ENCODE measurements at regions not wholly inside any gene's neighbourhood (a gene's known extent, or its start where the extent isn't known, plus 50 kb on each side); places are given as distances from the start of the nearest gene placed in this dataset.

DNA sequence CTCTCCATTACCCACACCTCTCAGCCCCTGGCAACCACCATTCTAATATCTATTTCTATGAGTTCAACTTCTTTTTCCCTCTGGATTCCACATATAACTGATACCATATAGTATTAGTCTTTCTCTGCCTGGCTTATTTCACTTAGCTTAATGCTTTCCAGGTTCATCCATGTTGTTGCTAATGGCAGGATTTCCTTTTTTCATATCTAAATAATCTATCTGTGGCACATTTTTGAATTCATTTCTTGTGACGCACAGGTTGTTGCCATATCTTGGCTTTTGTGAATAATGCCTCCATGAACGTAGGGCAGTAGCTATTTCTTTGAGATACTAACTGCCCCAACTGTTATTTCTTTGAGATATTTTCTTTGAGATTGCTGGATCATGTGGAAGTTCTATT lies 235.6 kb downstream of the SPRY2 start:
- dilution Hi-C loops (cut with HindIII; ENCODE audit: low sequenced_read_pairs, unreplicated experiment) = no loop called here
- no CpG with 5 or more reads among the region's 2 CpGs for WGBS, 2 experiments (ENCODE audit: extremely low coverage in 2 of 2, insufficient read length in 1 of 2)

More for the DNA sequence above, 235.6 kb downstream of the SPRY2 start:
- H3K14ac ChIP-seq (replicated peaks; ENCODE audit: low read depth, low read length) = no peak overlapping the region
- H3K36me3 ChIP-seq (ENCODE audit: control insufficient read depth, insufficient read depth, low read length) = no peaks in the 10 kb centered on the region
- no peak overlapping the region for H2BK5ac ChIP-seq (ENCODE audit: low read depth, low read length, poor library complexity, severe bottlenecking)
- H4K91ac ChIP-seq (ENCODE audit: insufficient read depth, low read depth, low read length) = no peak overlapping the region
- no peak overlapping the region for H2AK5ac ChIP-seq (ENCODE audit: low read depth, low read length)
- no peaks in the 10 kb centered on the region for H3K4me1 ChIP-seq (ENCODE audit: control insufficient read depth, insufficient read depth, low read length)
- H3K27ac ChIP-seq (ENCODE audit: insufficient read depth, low read length) = no peak overlapping the region
- H3K23ac ChIP-seq (ENCODE audit: low read depth, low read length) = no peak overlapping the region
- no peaks in the 10 kb centered on the region for H3K27me3 ChIP-seq (ENCODE audit: control insufficient read depth, insufficient read depth, low read length)
- no peak overlapping the region for H2BK15ac ChIP-seq (ENCODE audit: low read depth, low read length)
- no peak overlapping the region for H3K56ac ChIP-seq (ENCODE audit: extremely low read depth, insufficient read depth, low read length)
- H4K5ac ChIP-seq (ENCODE audit: low read depth, low read length) = no peak overlapping the region
- no peaks in the 10 kb centered on the region for H3K9me3 ChIP-seq (ENCODE audit: control insufficient read depth, insufficient read depth, low read length)
- H3K79me1 ChIP-seq (ENCODE audit: low read depth in 1 of 2, low read length in 2 of 2) = no peaks in the 10 kb centered on the region
- no peak overlapping the region for H3K4me3 ChIP-seq (ENCODE audit: insufficient read depth, low read depth, low read length)
- TF ChIP-seq MAZ (IDR thresholded peaks at IDR 0.05; ENCODE audit: borderline replicate concordance, low read depth, low read length) = no peak
- TF ChIP-seq BHLHE40 (IDR thresholded peaks at IDR 0.05; ENCODE audit: low read depth, low read length) = no peak
- no peak for TF ChIP-seq MXI1 (IDR thresholded peaks at IDR 0.05; ENCODE audit: borderline replicate concordance, low read depth, low read length)
- TF ChIP-seq, protein P1, sequence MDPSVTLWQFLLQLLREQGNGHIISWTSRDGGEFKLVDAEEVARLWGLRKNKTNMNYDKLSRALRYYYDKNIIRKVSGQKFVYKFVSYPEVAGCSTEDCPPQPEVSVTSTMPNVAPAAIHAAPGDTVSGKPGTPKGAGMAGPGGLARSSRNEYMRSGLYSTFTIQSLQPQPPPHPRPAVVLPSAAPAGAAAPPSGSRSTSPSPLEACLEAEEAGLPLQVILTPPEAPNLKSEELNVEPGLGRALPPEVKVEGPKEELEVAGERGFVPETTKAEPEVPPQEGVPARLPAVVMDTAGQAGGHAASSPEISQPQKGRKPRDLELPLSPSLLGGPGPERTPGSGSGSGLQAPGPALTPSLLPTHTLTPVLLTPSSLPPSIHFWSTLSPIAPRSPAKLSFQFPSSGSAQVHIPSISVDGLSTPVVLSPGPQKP (IDR thresholded peaks at IDR 0.05; ENCODE audit: borderline replicate concordance, low read depth, low read length) = no peak
- no peak for TF ChIP-seq RCOR1 (IDR thresholded peaks at IDR 0.05; ENCODE audit: insufficient replicate concordance, low read length)
- no peak for TF ChIP-seq RAD21 (IDR thresholded peaks at IDR 0.05; ENCODE audit: low read length)
- TF ChIP-seq RFX5 (IDR thresholded peaks at IDR 0.05; ENCODE audit: low read depth, low read length) = no peak
- no peak for TF ChIP-seq CHD1 (IDR thresholded peaks at IDR 0.05; ENCODE audit: low read depth, low read length)
- TF ChIP-seq, protein P2, sequence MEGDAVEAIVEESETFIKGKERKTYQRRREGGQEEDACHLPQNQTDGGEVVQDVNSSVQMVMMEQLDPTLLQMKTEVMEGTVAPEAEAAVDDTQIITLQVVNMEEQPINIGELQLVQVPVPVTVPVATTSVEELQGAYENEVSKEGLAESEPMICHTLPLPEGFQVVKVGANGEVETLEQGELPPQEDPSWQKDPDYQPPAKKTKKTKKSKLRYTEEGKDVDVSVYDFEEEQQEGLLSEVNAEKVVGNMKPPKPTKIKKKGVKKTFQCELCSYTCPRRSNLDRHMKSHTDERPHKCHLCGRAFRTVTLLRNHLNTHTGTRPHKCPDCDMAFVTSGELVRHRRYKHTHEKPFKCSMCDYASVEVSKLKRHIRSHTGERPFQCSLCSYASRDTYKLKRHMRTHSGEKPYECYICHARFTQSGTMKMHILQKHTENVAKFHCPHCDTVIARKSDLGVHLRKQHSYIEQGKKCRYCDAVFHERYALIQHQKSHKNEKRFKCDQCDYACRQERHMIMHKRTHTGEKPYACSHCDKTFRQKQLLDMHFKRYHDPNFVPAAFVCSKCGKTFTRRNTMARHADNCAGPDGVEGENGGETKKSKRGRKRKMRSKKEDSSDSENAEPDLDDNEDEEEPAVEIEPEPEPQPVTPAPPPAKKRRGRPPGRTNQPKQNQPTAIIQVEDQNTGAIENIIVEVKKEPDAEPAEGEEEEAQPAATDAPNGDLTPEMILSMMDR (conservative IDR thresholded peaks at IDR 0.05; ENCODE audit: low read depth, low read length) = no peak
- TF ChIP-seq SMC3 (IDR thresholded peaks at IDR 0.05; ENCODE audit: low read depth, low read length) = no peak
- TF ChIP-seq CEBPB (IDR thresholded peaks at IDR 0.05; ENCODE audit: low read depth, low read length) = no peak
- TF ChIP-seq POLR2A (IDR thresholded peaks at IDR 0.05; ENCODE audit: low read depth, low read length) = no peak
- TF ChIP-seq, protein P3, sequence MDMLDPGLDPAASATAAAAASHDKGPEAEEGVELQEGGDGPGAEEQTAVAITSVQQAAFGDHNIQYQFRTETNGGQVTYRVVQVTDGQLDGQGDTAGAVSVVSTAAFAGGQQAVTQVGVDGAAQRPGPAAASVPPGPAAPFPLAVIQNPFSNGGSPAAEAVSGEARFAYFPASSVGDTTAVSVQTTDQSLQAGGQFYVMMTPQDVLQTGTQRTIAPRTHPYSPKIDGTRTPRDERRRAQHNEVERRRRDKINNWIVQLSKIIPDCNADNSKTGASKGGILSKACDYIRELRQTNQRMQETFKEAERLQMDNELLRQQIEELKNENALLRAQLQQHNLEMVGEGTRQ (IDR thresholded peaks at IDR 0.05; ENCODE audit: low read depth, low read length) = no peak
- no peak for TF ChIP-seq FOS (IDR thresholded peaks at IDR 0.05; ENCODE audit: low read depth, low read length)
- TF ChIP-seq MAFK (IDR thresholded peaks at IDR 0.05; ENCODE audit: low read depth, low read length) = no peak
- no peak for ATAC-seq (ENCODE audit: low read depth)
- no peak for DNase-seq
- intact Hi-C loops (cut with micrococcal nuclease) = no loop called here
- no peak overlapping the region for H2BK120ac ChIP-seq (ENCODE audit: low read depth, low read length)
- H4K8ac ChIP-seq (ENCODE audit: low read depth in 2 of 2, low read length in 2 of 2) = no peak overlapping the region
- H3K4ac ChIP-seq (ENCODE audit: low read depth, low read length) = no peak overlapping the region
- in situ Hi-C loops (cut with MboI; ENCODE audit: low sequenced_read_pairs) = no loop called here
- no TSS peak for BruUV-seq (replicated peaks)
- H3K18ac ChIP-seq (ENCODE audit: low read depth, low read length) = no peak overlapping the region
- H4K20me1 ChIP-seq (ENCODE audit: insufficient read depth, low read length) = no peaks in the 10 kb centered on the region
- H3K9me1 ChIP-seq (ENCODE audit: insufficient read depth, low read length) = no peaks in the 10 kb centered on the region
- H3K9ac ChIP-seq (ENCODE audit: low read depth, low read length) = no peak overlapping the region
- H2AFZ ChIP-seq (replicated peaks; ENCODE audit: low read length, poor library complexity) = no peak overlapping the region
- no peak overlapping the region for H2BK20ac ChIP-seq (ENCODE audit: low read depth, low read length)
- ChIA-PET POLR2A (ENCODE audit: unreplicated experiment) (interaction anchor here (0.7 kb wide), 1 partner anchor 236 kb away, joined by 3 read pairs; no protein-coding TSS in a partner anchor), CTCF (no interaction called here)
- no peak overlapping the region for H3K4me2 ChIP-seq (ENCODE audit: low read depth, low read length)
- H2AK9ac ChIP-seq (replicated peaks; ENCODE audit: low read depth, low read length, poor library complexity) = no peak overlapping the region

Measured in IMR-90 (cell line).